ENCODE measurements at regions not wholly inside any gene's neighbourhood (a gene's known extent, or its start where the extent isn't known, plus 50 kb on each side); places are given as distances from the start of the nearest gene placed in this dataset.
"Not testable (repeated sequence)": the region's sequence is repeated elsewhere in the genome, so short reads cannot be mapped to it uniquely, and the experiment has no call there.

- TF ChIP-seq, protein P1, sequence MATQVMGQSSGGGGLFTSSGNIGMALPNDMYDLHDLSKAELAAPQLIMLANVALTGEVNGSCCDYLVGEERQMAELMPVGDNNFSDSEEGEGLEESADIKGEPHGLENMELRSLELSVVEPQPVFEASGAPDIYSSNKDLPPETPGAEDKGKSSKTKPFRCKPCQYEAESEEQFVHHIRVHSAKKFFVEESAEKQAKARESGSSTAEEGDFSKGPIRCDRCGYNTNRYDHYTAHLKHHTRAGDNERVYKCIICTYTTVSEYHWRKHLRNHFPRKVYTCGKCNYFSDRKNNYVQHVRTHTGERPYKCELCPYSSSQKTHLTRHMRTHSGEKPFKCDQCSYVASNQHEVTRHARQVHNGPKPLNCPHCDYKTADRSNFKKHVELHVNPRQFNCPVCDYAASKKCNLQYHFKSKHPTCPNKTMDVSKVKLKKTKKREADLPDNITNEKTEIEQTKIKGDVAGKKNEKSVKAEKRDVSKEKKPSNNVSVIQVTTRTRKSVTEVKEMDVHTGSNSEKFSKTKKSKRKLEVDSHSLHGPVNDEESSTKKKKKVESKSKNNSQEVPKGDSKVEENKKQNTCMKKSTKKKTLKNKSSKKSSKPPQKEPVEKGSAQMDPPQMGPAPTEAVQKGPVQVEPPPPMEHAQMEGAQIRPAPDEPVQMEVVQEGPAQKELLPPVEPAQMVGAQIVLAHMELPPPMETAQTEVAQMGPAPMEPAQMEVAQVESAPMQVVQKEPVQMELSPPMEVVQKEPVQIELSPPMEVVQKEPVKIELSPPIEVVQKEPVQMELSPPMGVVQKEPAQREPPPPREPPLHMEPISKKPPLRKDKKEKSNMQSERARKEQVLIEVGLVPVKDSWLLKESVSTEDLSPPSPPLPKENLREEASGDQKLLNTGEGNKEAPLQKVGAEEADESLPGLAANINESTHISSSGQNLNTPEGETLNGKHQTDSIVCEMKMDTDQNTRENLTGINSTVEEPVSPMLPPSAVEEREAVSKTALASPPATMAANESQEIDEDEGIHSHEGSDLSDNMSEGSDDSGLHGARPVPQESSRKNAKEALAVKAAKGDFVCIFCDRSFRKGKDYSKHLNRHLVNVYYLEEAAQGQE (IDR thresholded peaks at IDR 0.05; ENCODE audit: low read depth, low read length): not testable (repeated sequence)
- TF ChIP-seq, protein P2, sequence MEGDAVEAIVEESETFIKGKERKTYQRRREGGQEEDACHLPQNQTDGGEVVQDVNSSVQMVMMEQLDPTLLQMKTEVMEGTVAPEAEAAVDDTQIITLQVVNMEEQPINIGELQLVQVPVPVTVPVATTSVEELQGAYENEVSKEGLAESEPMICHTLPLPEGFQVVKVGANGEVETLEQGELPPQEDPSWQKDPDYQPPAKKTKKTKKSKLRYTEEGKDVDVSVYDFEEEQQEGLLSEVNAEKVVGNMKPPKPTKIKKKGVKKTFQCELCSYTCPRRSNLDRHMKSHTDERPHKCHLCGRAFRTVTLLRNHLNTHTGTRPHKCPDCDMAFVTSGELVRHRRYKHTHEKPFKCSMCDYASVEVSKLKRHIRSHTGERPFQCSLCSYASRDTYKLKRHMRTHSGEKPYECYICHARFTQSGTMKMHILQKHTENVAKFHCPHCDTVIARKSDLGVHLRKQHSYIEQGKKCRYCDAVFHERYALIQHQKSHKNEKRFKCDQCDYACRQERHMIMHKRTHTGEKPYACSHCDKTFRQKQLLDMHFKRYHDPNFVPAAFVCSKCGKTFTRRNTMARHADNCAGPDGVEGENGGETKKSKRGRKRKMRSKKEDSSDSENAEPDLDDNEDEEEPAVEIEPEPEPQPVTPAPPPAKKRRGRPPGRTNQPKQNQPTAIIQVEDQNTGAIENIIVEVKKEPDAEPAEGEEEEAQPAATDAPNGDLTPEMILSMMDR (IDR thresholded peaks at IDR 0.05): not testable (repeated sequence)
- TF ChIP-seq USF2 (IDR thresholded peaks at IDR 0.05; ENCODE audit: borderline replicate concordance, low read depth, low read length); EP300 (IDR thresholded peaks at IDR 0.05; ENCODE audit: borderline replicate concordance in 1 of 2, low read depth in 1 of 2, low read length in 1 of 2); MXI1 (IDR thresholded peaks at IDR 0.05; ENCODE audit: low read depth, low read length); FOXM1 (IDR thresholded peaks at IDR 0.05; ENCODE audit: low read depth); NRF1 (IDR thresholded peaks at IDR 0.05; ENCODE audit: low read depth, low read length); TAF1 (IDR thresholded peaks at IDR 0.05; ENCODE audit: borderline replicate concordance, low read depth, low read length): not testable (repeated sequence)
Observed at GRCh38 chr2:95660766-95661562, 69.2 kb downstream of the TRIM43 start.
